ENCODE measurements at regions not wholly inside any gene's neighbourhood (a gene's known extent, or its start where the extent isn't known, plus 50 kb on each side); places are given as distances from the start of the nearest gene placed in this dataset.

DNA sequence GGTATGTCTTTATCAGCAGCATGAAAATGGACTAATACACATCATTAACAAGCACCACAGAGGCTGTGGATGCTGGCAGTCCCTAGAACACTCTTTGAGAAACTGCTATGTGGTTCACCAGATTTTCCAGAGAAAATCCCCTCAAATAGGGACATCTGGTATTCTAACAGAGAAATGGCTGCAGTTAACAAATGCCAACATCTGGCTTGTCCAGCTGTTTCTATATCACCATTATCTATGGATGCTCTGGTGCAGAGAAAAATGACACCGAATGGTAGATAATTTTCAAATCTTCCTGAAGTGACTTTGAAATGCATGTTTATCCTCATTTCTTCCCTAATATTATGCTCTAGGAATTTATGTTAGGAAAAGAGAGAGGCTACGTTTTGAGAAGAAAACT, 403.5 kb upstream of the PROX1 start:
- no peak for ATAC-seq
- no peak for TF ChIP-seq PATZ1 (CRISPR knock-in tag; IDR thresholded peaks at IDR 0.05; ENCODE audit: borderline replicate concordance)
- TF ChIP-seq BACH2 (CRISPR knock-in tag; IDR thresholded peaks at IDR 0.05; ENCODE audit: borderline replicate concordance): no peak
- TF ChIP-seq ZC3H10 (CRISPR knock-in tag; IDR thresholded peaks at IDR 0.05): no peak
- no peak for TF ChIP-seq ZNF565 (CRISPR knock-in tag; conservative IDR thresholded peaks at IDR 0.05; ENCODE audit: low read depth)
- no peak for TF ChIP-seq TOX (CRISPR knock-in tag; IDR thresholded peaks at IDR 0.05; ENCODE audit: borderline replicate concordance)
- TF ChIP-seq ESRRG (CRISPR knock-in tag; IDR thresholded peaks at IDR 0.05): no peak
- TF ChIP-seq CSDC2 (CRISPR knock-in tag; IDR thresholded peaks at IDR 0.05): no peak
- TF ChIP-seq, protein P1, sequence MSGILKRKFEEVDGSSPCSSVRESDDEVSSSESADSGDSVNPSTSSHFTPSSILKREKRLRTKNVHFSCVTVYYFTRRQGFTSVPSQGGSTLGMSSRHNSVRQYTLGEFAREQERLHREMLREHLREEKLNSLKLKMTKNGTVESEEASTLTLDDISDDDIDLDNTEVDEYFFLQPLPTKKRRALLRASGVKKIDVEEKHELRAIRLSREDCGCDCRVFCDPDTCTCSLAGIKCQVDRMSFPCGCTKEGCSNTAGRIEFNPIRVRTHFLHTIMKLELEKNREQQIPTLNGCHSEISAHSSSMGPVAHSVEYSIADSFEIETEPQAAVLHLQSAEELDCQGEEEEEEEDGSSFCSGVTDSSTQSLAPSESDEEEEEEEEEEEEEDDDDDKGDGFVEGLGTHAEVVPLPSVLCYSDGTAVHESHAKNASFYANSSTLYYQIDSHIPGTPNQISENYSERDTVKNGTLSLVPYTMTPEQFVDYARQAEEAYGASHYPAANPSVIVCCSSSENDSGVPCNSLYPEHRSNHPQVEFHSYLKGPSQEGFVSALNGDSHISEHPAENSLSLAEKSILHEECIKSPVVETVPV (CRISPR knock-in tag; IDR thresholded peaks at IDR 0.05): no peak
- TF ChIP-seq, protein P2, sequence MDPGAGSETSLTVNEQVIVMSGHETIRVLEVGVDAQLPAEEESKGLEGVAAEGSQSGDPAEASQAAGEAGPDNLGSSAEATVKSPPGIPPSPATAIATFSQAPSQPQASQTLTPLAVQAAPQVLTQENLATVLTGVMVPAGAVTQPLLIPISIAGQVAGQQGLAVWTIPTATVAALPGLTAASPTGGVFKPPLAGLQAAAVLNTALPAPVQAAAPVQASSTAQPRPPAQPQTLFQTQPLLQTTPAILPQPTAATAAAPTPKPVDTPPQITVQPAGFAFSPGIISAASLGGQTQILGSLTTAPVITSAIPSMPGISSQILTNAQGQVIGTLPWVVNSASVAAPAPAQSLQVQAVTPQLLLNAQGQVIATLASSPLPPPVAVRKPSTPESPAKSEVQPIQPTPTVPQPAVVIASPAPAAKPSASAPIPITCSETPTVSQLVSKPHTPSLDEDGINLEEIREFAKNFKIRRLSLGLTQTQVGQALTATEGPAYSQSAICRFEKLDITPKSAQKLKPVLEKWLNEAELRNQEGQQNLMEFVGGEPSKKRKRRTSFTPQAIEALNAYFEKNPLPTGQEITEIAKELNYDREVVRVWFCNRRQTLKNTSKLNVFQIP (CRISPR knock-in tag; IDR thresholded peaks at IDR 0.05; ENCODE audit: borderline replicate concordance, low read depth): no peak
- no peak for TF ChIP-seq SNAI2 (CRISPR knock-in tag; IDR thresholded peaks at IDR 0.05)
- TF ChIP-seq ZFP30 (CRISPR knock-in tag; IDR thresholded peaks at IDR 0.05): no peak
- TF ChIP-seq, protein P3, sequence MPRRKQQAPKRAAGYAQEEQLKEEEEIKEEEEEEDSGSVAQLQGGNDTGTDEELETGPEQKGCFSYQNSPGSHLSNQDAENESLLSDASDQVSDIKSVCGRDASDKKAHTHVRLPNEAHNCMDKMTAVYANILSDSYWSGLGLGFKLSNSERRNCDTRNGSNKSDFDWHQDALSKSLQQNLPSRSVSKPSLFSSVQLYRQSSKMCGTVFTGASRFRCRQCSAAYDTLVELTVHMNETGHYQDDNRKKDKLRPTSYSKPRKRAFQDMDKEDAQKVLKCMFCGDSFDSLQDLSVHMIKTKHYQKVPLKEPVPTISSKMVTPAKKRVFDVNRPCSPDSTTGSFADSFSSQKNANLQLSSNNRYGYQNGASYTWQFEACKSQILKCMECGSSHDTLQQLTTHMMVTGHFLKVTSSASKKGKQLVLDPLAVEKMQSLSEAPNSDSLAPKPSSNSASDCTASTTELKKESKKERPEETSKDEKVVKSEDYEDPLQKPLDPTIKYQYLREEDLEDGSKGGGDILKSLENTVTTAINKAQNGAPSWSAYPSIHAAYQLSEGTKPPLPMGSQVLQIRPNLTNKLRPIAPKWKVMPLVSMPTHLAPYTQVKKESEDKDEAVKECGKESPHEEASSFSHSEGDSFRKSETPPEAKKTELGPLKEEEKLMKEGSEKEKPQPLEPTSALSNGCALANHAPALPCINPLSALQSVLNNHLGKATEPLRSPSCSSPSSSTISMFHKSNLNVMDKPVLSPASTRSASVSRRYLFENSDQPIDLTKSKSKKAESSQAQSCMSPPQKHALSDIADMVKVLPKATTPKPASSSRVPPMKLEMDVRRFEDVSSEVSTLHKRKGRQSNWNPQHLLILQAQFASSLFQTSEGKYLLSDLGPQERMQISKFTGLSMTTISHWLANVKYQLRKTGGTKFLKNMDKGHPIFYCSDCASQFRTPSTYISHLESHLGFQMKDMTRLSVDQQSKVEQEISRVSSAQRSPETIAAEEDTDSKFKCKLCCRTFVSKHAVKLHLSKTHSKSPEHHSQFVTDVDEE (CRISPR knock-in tag; IDR thresholded peaks at IDR 0.05): no peak
- no peak for TF ChIP-seq GLIS3 (CRISPR knock-in tag; IDR thresholded peaks at IDR 0.05)
- no peak for TF ChIP-seq ZNF8 (CRISPR knock-in tag; IDR thresholded peaks at IDR 0.05)
- no peak for TF ChIP-seq ZFP3 (CRISPR knock-in tag; IDR thresholded peaks at IDR 0.05)
- no peak for TF ChIP-seq RARB (CRISPR knock-in tag; IDR thresholded peaks at IDR 0.05)
- TF ChIP-seq, protein P4, sequence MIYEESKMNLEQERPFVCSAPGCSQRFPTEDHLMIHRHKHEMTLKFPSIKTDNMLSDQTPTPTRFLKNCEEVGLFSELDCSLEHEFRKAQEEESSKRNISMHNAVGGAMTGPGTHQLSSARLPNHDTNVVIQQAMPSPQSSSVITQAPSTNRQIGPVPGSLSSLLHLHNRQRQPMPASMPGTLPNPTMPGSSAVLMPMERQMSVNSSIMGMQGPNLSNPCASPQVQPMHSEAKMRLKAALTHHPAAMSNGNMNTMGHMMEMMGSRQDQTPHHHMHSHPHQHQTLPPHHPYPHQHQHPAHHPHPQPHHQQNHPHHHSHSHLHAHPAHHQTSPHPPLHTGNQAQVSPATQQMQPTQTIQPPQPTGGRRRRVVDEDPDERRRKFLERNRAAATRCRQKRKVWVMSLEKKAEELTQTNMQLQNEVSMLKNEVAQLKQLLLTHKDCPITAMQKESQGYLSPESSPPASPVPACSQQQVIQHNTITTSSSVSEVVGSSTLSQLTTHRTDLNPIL (CRISPR knock-in tag; IDR thresholded peaks at IDR 0.05; ENCODE audit: low read depth): no peak
- no peak for TF ChIP-seq PPARA (CRISPR knock-in tag; IDR thresholded peaks at IDR 0.05; ENCODE audit: borderline replicate concordance)
- no peak for TF ChIP-seq ISL1 (CRISPR knock-in tag; IDR thresholded peaks at IDR 0.05)
- TF ChIP-seq TCF4 (CRISPR knock-in tag; IDR thresholded peaks at IDR 0.05; ENCODE audit: borderline replicate concordance): no peak

- ATAC-seq: no peak
- TF ChIP-seq CSDC2 (CRISPR knock-in tag; IDR thresholded peaks at IDR 0.05) (no peak), BACH2 (CRISPR knock-in tag; IDR thresholded peaks at IDR 0.05; ENCODE audit: borderline replicate concordance) (no peak), TCF4 (CRISPR knock-in tag; IDR thresholded peaks at IDR 0.05; ENCODE audit: borderline replicate concordance) (no peak), OSR1 (CRISPR knock-in tag; IDR thresholded peaks at IDR 0.05) (no peak), ZNF8 (CRISPR knock-in tag; IDR thresholded peaks at IDR 0.05) (no peak), PATZ1 (CRISPR knock-in tag; IDR thresholded peaks at IDR 0.05; ENCODE audit: borderline replicate concordance) (no peak), ZC3H10 (CRISPR knock-in tag; IDR thresholded peaks at IDR 0.05) (no peak), TOX (CRISPR knock-in tag; IDR thresholded peaks at IDR 0.05; ENCODE audit: borderline replicate concordance) (no peak), ZNF70 (CRISPR knock-in tag; IDR thresholded peaks at IDR 0.05) (no peak)
- TF ChIP-seq, protein P4 (CRISPR knock-in tag; IDR thresholded peaks at IDR 0.05; ENCODE audit: low read depth): no peak
These were observed 402.4 kb upstream of the PROX1 start for GRCh38 chr1:213585402-213585801.

Measured in SK-N-SH treated with all-trans-retinoic acid at 6 μM for 48 hours (cell line).